NOMO-1 (cell line): ENCODE measurements at regions not wholly inside any gene's neighbourhood (a gene's known extent, or its start where the extent isn't known, plus 50 kb on each side); places are given as distances from the start of the nearest gene placed in this dataset.
"Not testable (repeated sequence)": the region's sequence is repeated elsewhere in the genome, so short reads cannot be mapped to it uniquely, and the experiment has no call there.

Experiments used
- DNase-seq, 2 experiments: peaks; one replicate each; lab custom pipeline; 2025; ENCODE audit not compliant: unreplicated experiment in 2 of 2; lab: John Stamatoyannopoulos, UW

- no peak for DNase-seq
These were observed 95.0 kb downstream of the SNX5 start for GRCh38 chr20:17873410-17874270.

GRCh38 chr20:17872959-17873358, 95.6 kb downstream of the SNX5 start:
- no peak for DNase-seq

- no peak for DNase-seq
These were observed 96.2 kb downstream of the SNX5 start for GRCh38 chr20:17872434-17872833.

GRCh38 chr20:17871886-17872285, 96.7 kb downstream of the SNX5 start:
- no peak for DNase-seq

GRCh38 chr20:17871181-17871580, 97.4 kb downstream of the SNX5 start:
- no peak for DNase-seq

GRCh38 chr20:17870086-17870740, 98.4 kb downstream of the SNX5 start:
- no peak for DNase-seq

- no peak for DNase-seq
These were observed 99.1 kb downstream of the SNX5 start for GRCh38 chr20:17869295-17869994.

GRCh38 chr20:17868700-17869231, 99.8 kb downstream of the SNX5 start:
- DNase-seq: no peak

GRCh38 chr20:17868151-17868550, 100.4 kb downstream of the SNX5 start:
- DNase-seq: no peak

- DNase-seq: no peak
These were observed 101.3 kb downstream of the SNX5 start for GRCh38 chr20:17867131-17867925.

GRCh38 chr20:17866234-17867001, 102.2 kb downstream of the SNX5 start:
- DNase-seq: no peak

GRCh38 chr20:17863577-17864292, 104.9 kb downstream of the SNX5 start:
- DNase-seq: no peak

GRCh38 chr20:17863209-17863576, 105.4 kb downstream of the SNX5 start:
- DNase-seq: no peak

- DNase-seq: no peak
These were observed 106.4 kb downstream of the SNX5 start for GRCh38 chr20:17862171-17862570.

GRCh38 chr20:17861620-17862019, 107.0 kb downstream of the SNX5 start:
- DNase-seq: not testable (repeated sequence)

GRCh38 chr20:17860301-17861197, 108.0 kb downstream of the SNX5 start:
- DNase-seq: no peak

- no peak for DNase-seq
These were observed 108.9 kb downstream of the SNX5 start for GRCh38 chr20:17859616-17860232.
